ENCODE measurements at regions not wholly inside any gene's neighbourhood (a gene's known extent, or its start where the extent isn't known, plus 50 kb on each side); places are given as distances from the start of the nearest gene placed in this dataset.
"Not testable (repeated sequence)": the region's sequence is repeated elsewhere in the genome, so short reads cannot be mapped to it uniquely, and the experiment has no call there.

DNA sequence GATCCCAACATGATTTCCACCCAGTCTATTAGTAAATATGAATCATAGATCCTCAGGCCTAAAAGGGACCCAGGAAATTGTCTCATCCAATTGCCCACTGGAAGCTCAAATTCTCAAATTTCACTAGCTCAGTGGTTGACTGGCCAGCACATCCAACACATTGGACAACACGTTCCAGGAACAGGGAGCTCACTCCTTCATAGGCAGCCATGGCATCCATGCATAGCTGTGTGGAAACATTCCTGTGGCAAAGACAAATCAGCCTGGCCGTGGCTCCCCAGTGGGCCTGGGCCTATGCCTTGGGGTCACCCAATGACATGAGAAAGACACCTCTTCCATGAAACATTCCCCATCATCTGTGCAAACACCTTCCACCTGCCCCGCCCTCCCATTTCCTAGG lies 261.1 kb downstream of the ANAPC1 start:
- Histone ChIP-seq H3K4me3 (no peak overlapping the region), H3K27ac (no peak overlapping the region)
- TF ChIP-seq, protein P1, sequence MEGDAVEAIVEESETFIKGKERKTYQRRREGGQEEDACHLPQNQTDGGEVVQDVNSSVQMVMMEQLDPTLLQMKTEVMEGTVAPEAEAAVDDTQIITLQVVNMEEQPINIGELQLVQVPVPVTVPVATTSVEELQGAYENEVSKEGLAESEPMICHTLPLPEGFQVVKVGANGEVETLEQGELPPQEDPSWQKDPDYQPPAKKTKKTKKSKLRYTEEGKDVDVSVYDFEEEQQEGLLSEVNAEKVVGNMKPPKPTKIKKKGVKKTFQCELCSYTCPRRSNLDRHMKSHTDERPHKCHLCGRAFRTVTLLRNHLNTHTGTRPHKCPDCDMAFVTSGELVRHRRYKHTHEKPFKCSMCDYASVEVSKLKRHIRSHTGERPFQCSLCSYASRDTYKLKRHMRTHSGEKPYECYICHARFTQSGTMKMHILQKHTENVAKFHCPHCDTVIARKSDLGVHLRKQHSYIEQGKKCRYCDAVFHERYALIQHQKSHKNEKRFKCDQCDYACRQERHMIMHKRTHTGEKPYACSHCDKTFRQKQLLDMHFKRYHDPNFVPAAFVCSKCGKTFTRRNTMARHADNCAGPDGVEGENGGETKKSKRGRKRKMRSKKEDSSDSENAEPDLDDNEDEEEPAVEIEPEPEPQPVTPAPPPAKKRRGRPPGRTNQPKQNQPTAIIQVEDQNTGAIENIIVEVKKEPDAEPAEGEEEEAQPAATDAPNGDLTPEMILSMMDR (IDR thresholded peaks at IDR 0.05) = no peak
- no peak for DNase-seq (ENCODE audit: low spot score)

DNA sequence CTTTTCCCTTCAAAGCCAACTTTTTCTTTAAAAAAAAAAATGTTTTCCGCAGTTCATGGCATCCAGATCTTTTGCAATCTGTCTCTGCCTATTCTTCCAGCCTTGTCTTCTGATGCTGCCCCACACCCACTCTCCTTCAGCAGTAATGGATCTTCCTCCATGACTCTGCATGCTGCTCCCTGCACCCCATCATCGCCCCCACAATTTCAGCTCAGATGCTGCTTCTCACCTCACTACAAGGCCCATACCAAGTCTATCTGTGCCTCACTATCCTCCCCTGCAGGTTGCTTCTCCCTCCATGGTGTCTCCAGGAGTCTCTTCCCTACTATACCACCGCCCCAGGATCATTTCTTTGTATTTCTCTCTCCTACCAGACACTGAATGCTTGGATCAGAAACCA lies 260.6 kb downstream of the ANAPC1 start:
- no peak for DNase-seq (ENCODE audit: low spot score)
- TF ChIP-seq, protein P1 (IDR thresholded peaks at IDR 0.05) = no peak
- Histone ChIP-seq H3K4me3 (no peak overlapping the region), H3K27ac (no peak overlapping the region)

DNA sequence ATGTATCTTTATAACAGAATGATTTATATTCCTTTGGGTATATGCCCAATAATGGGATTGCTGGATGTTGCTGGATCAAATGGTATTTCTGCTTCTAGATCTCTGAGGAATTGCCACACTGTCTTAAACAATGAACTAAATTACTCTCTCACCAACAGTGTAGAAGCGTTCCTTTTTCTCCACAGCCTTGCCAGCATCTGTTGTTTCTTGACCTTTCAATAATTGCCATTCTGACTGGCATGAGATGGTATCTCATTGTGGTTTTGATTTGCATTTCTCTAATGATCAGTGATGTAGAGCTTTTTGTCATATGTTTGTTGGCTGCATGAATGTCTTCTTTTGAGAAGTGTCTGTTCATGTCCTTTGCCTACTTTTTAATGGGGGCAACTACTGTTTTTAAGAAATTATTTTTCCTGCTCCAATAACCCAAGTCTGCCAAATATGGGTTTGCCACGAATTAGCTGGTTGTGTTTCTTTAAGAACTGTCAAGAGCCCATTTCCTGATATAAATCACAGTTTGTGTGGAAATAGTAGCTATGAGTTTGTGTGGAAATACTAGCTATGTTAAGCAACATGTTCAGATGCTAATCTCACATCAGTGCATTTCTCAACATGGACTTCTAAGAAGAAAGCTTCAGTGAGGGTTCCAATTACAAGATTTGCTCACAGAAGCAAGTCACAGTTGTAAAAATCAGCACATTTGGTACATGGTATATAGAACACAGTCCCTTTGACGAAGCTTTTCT lies 259.4 kb downstream of the ANAPC1 start:
- TF ChIP-seq, protein P1 (IDR thresholded peaks at IDR 0.05) = no peak
- H3K27ac ChIP-seq = no peak overlapping the region
- no peak for DNase-seq (ENCODE audit: low spot score)
- no peak overlapping the region for H3K4me3 ChIP-seq

- H3K4me3 ChIP-seq; DNase-seq (ENCODE audit: low spot score); H3K27ac ChIP-seq: not testable (repeated sequence)
These were observed 258.8 kb downstream of the ANAPC1 start for GRCh38 chr2:111625157-111625537.

DNA sequence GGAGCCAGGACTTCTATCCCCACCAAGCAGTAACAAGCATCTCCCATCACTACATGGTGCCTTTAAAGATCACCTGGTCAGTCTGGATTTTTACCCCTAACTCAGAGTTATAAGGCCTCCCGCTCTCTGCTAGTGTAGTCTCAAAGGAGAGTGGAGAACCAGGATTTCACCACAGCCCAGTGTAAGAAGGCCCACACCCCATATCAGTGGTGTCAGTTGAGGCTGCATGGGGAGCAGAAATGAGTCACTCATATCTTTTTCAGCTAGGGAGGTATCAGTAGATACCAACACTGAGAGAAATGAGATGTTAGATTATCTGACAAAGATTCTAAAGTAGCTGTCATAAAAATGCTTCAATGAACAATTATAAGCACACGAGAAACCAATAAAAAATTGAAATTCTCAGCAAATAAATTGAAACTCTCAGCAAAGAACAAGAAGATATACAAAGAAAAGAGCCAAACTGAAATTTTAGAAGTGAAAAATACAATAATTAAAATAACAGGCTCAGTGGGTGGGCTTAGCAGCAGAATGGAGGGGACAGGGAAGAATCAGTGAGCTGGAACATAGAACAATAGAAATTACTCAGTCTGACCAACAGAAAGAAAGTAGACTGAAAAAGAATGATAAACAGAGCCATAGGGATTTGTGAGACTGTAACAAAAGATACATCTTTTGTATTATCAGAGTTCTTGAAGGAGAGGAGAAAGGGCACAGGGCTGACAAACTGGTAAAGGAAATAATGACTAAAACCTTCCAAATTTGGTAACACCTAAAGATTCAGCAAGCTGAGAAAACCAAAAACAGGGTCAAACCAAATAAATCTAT lies 257.7 kb downstream of the ANAPC1 start:
- Histone ChIP-seq H3K4me3 (no peak overlapping the region), H3K27ac (no peak overlapping the region)
- TF ChIP-seq, protein P1 (IDR thresholded peaks at IDR 0.05) = no peak
- no peak for DNase-seq (ENCODE audit: low spot score)

GRCh38 chr2:111626865-111627163 lies 257.2 kb downstream of the ANAPC1 start:
- TF ChIP-seq, protein P1 (IDR thresholded peaks at IDR 0.05) = no peak
- no peak overlapping the region for H3K4me3 ChIP-seq
- DNase-seq (ENCODE audit: low spot score) = no peak
- H3K27ac ChIP-seq = no peak overlapping the region

DNA sequence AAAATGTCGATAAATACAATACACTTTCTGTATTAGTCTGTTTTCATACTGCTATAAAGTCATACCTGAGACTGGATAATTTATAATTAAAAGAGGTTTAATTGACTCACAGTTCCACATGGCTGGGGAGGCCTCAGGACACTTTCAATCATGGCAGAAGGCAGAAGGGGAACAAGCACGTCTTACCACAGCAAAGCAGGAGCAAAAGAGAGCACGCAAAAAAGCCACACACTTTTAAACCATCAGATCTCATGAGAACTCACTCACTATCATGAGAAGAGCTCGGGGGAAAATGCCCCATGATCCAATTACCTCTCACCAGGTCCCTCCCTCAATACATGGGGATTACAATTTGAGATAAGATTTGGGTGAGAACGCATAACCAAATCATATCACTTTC lies 256.7 kb downstream of the ANAPC1 start:
- Histone ChIP-seq H3K27ac (no peak overlapping the region), H3K4me3 (no peak overlapping the region)
- DNase-seq (ENCODE audit: low spot score) = no peak
- TF ChIP-seq, protein P1 (IDR thresholded peaks at IDR 0.05) = no peak

Data from coronary artery (tissue), 2 donors.